ENCODE measurements at regions not wholly inside any gene's neighbourhood (a gene's known extent, or its start where the extent isn't known, plus 50 kb on each side); places are given as distances from the start of the nearest gene placed in this dataset.

DNA sequence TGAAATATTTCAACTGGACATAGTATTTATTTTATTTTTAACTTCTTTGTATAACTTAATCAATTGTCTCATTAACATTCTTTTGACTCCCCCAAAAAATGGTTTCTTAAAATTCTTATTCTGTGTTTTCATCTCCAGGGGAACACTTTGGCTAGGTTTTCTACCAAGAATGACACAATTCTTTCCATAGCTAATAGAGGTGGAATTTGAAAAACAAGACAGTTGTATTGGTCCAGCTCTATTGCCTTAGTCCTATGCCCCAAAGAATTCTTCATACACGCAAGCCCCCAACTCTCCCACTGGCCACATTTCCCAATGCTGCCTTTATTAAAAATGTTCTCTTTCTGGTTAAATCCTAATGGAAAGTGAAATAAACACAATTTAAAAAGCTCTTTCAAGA lies 104.7 kb upstream of the PKDCC start:
- no peaks in the 10 kb centered on the region for H3K27me3 ChIP-seq (ENCODE audit: control insufficient read depth in 2 of 2, insufficient read depth in 2 of 2, low read length in 2 of 2)
- no peaks in the 10 kb centered on the region for H3K36me3 Mint-ChIP-seq
- H2AFZ ChIP-seq (ENCODE audit: insufficient read depth, low read depth, low read length, poor library complexity, severe bottlenecking), result no peak overlapping the region
- H3K27me3 Mint-ChIP-seq (ENCODE audit: low read depth in 3 of 3), result peaks cover 0 to 4% (median 3%) of the 10 kb centered on the region in 3 donors
- H3K4me1 Mint-ChIP-seq, result no peaks in the 10 kb centered on the region
- H3K9me3 Mint-ChIP-seq, result peaks cover 0 to 7% (median 1%) of the 10 kb centered on the region in 7 donors
- DNase-seq, result no peak
- no peaks in the 10 kb centered on the region for H4K20me1 ChIP-seq (ENCODE audit: insufficient read depth, low read length)
- no peak overlapping the region for H3K4me3 ChIP-seq (replicated peaks in 1 of 3; ENCODE audit: low read depth in 2 of 3, low read length in 3 of 3)
- no peaks in the 10 kb centered on the region for H3K79me2 ChIP-seq (ENCODE audit: insufficient read depth, low read length)
- H3K4me3 Mint-ChIP-seq, result no peak overlapping the region
- H3K4me1 ChIP-seq (ENCODE audit: control insufficient read depth in 1 of 2, insufficient read depth in 2 of 2, low read length in 2 of 2), result no peaks in the 10 kb centered on the region
- no peaks in the 10 kb centered on the region for H3K9me3 ChIP-seq (replicated peaks in 1 of 2; ENCODE audit: control insufficient read depth in 1 of 2, insufficient read depth in 1 of 2, low read length in 2 of 2)
- no peak overlapping the region for H3K27ac ChIP-seq (ENCODE audit: low read depth in 1 of 2, low read length in 2 of 2)
- H3K36me3 ChIP-seq (replicated peaks in 1 of 2; ENCODE audit: control insufficient read depth in 1 of 2, insufficient read depth in 2 of 2, low read length in 2 of 2), result no peaks in the 10 kb centered on the region
- no peak for TF ChIP-seq CTCF (IDR thresholded peaks at IDR 0.05)
- H3K4me2 ChIP-seq (replicated peaks; ENCODE audit: extremely low read depth, low read length, poor library complexity, severe bottlenecking), result no peak overlapping the region
- no peak overlapping the region for H3K27ac Mint-ChIP-seq
- intact Hi-C loops (cut with micrococcal nuclease), result no loop called here
- H3K9ac ChIP-seq (ENCODE audit: insufficient read depth, low read length, poor library complexity, severe bottlenecking), result no peak overlapping the region
- WGBS (ENCODE audit: insufficient coverage), result no CpG with 5 or more reads among the region's 1 CpG

GRCh38 chr2:41944220-41944880 lies 103.5 kb upstream of the PKDCC start:
- no peaks in the 10 kb centered on the region for H3K36me3 ChIP-seq (replicated peaks in 1 of 2; ENCODE audit: control insufficient read depth in 1 of 2, insufficient read depth in 2 of 2, low read length in 2 of 2)
- Mint-ChIP-seq H3K4me1 (no peaks in the 10 kb centered on the region), H3K9me3 (peaks cover 0 to 7% (median 1%) of the 10 kb centered on the region in 7 donors), H3K36me3 (no peaks in the 10 kb centered on the region), H3K4me3 (no peak overlapping the region), H3K27me3 (ENCODE audit: low read depth in 3 of 3) (peaks cover 0 to 4% (median 3%) of the 10 kb centered on the region in 3 donors), H3K27ac (no peak overlapping the region)
- no peaks in the 10 kb centered on the region for H4K20me1 ChIP-seq (ENCODE audit: insufficient read depth, low read length)
- no peaks in the 10 kb centered on the region for H3K4me1 ChIP-seq (ENCODE audit: control insufficient read depth in 1 of 2, insufficient read depth in 2 of 2, low read length in 2 of 2)
- no peaks in the 10 kb centered on the region for H3K9me3 ChIP-seq (replicated peaks in 1 of 2; ENCODE audit: control insufficient read depth in 1 of 2, insufficient read depth in 1 of 2, low read length in 2 of 2)
- 89% methylated on average over 5 of the region's 9 CpGs for WGBS (ENCODE audit: insufficient coverage)
- H3K79me2 ChIP-seq (ENCODE audit: insufficient read depth, low read length), result no peaks in the 10 kb centered on the region
- H3K9ac ChIP-seq (ENCODE audit: insufficient read depth, low read length, poor library complexity, severe bottlenecking), result no peak overlapping the region
- DNase-seq, result no peak
- no peak overlapping the region for H2AFZ ChIP-seq (ENCODE audit: insufficient read depth, low read depth, low read length, poor library complexity, severe bottlenecking)
- intact Hi-C loops (cut with micrococcal nuclease), result no loop called here
- H3K4me2 ChIP-seq (replicated peaks; ENCODE audit: extremely low read depth, low read length, poor library complexity, severe bottlenecking), result no peak overlapping the region
- no peaks in the 10 kb centered on the region for H3K27me3 ChIP-seq (ENCODE audit: control insufficient read depth in 2 of 2, insufficient read depth in 2 of 2, low read length in 2 of 2)
- no peak overlapping the region for H3K4me3 ChIP-seq (replicated peaks in 1 of 3; ENCODE audit: low read depth in 2 of 3, low read length in 3 of 3)
- no peak overlapping the region for H3K27ac ChIP-seq (ENCODE audit: low read depth in 1 of 2, low read length in 2 of 2)
- no peak for TF ChIP-seq CTCF (IDR thresholded peaks at IDR 0.05)
